OCI-LY7 (cell line): ENCODE measurements at regions not wholly inside any gene's neighbourhood (a gene's known extent, or its start where the extent isn't known, plus 50 kb on each side); places are given as distances from the start of the nearest gene placed in this dataset.

Source experiments
- EZH2phosphoT487 ChIP-seq: fragments of 200-600 bp; sonication (generic); IDR thresholded peaks from 2 replicates; pipeline ENCODE4 v1.6.1; 2018; ENCODE audit warnings: low read depth, borderline replicate concordance, mild to moderate bottlenecking, mixed run types, antibody characterized with exemption, low read length, moderate library complexity, mixed read lengths
- TF ChIP-seq, protein P1 (sequence below): fragments of 200-600 bp; sonication (generic); conservative IDR thresholded peaks from 2 replicates; pipeline ENCODE4 v1.5.1; 2014; ENCODE audit warnings: mild to moderate bottlenecking, antibody characterized with exemption, low read length, moderate library complexity, mixed read lengths

DNA sequence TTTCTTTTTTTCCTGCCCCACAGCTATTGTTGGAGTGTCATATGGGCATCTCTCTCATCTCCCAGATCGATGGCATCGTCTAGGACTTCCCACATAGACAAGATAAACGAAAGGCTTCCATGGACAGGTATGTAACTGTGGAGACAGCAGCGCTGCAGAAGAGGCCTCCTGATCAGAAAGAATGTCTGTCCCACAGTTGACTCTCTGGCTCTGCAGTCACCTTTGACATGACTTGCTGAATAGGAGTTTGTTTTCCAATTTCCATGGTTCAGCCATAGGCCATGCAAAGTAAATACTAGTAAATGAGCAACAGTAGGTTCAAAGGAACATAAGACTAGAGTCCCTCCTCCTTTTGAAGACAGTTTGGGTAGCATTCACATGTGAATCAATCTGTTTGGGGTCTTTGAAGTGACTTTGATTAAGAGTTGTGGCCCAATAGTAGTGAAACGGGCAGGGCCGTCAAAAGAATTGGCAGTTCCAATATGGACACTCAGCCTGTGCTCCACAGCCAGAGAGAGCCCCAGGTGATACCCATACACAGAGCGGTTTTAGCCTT lies 134.7 kb upstream of the IFNGR1 start:
- TF ChIP-seq, protein P1, sequence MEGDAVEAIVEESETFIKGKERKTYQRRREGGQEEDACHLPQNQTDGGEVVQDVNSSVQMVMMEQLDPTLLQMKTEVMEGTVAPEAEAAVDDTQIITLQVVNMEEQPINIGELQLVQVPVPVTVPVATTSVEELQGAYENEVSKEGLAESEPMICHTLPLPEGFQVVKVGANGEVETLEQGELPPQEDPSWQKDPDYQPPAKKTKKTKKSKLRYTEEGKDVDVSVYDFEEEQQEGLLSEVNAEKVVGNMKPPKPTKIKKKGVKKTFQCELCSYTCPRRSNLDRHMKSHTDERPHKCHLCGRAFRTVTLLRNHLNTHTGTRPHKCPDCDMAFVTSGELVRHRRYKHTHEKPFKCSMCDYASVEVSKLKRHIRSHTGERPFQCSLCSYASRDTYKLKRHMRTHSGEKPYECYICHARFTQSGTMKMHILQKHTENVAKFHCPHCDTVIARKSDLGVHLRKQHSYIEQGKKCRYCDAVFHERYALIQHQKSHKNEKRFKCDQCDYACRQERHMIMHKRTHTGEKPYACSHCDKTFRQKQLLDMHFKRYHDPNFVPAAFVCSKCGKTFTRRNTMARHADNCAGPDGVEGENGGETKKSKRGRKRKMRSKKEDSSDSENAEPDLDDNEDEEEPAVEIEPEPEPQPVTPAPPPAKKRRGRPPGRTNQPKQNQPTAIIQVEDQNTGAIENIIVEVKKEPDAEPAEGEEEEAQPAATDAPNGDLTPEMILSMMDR, result no peak
- no peak for TF ChIP-seq EZH2phosphoT487
